ENCODE measurements at regions not wholly inside any gene's neighbourhood (a gene's known extent, or its start where the extent isn't known, plus 50 kb on each side); places are given as distances from the start of the nearest gene placed in this dataset.
A peak's percentile ranks its signal among the peaks of the same experiment; 100 is the strongest.

GRCh38 chr13:73929287-73929932 is 204.8 kb downstream of the KLF12 start:
- DNase-seq (ENCODE audit: low read depth): no peak
- no peak for TF ChIP-seq CTCF (IDR thresholded peaks at IDR 0.05; ENCODE audit: low read length, missing control alignments)
- H3K4me3 ChIP-seq (replicated peaks; ENCODE audit: low read depth, low read length): no peak overlapping the region

GRCh38 chr13:73924607-73925006 is 209.6 kb downstream of the KLF12 start:
- H3K4me3 ChIP-seq (replicated peaks; ENCODE audit: low read depth, low read length): no peak overlapping the region
- no peak for DNase-seq (ENCODE audit: low read depth)
- no peak for TF ChIP-seq CTCF (IDR thresholded peaks at IDR 0.05; ENCODE audit: low read length, missing control alignments)

- no peak for TF ChIP-seq CTCF (IDR thresholded peaks at IDR 0.05; ENCODE audit: low read length, missing control alignments)
- no peak overlapping the region for H3K4me3 ChIP-seq (replicated peaks; ENCODE audit: low read depth, low read length)
- DNase-seq (ENCODE audit: low read depth): peak; percentile 46
Measured at GRCh38 chr13:73922493-73923393, 211.5 kb downstream of the KLF12 start.

- no peak for DNase-seq (ENCODE audit: low read depth)
- H3K4me3 ChIP-seq (replicated peaks; ENCODE audit: low read depth, low read length): no peak overlapping the region
- no peak for TF ChIP-seq CTCF (IDR thresholded peaks at IDR 0.05; ENCODE audit: low read length, missing control alignments)
Measured at GRCh38 chr13:73918691-73919090, 215.5 kb downstream of the KLF12 start.

GRCh38 chr13:73913751-73914518 is 220.3 kb downstream of the KLF12 start:
- peak; percentile 16 for DNase-seq (ENCODE audit: low read depth)
- no peak for TF ChIP-seq CTCF (IDR thresholded peaks at IDR 0.05; ENCODE audit: low read length, missing control alignments)
- no peak overlapping the region for H3K4me3 ChIP-seq (replicated peaks; ENCODE audit: low read depth, low read length)

- H3K4me3 ChIP-seq (replicated peaks; ENCODE audit: low read depth, low read length): peak overlapping the region; percentile 7
- peak; percentile 46 for DNase-seq (ENCODE audit: low read depth)
- no peak for TF ChIP-seq CTCF (IDR thresholded peaks at IDR 0.05; ENCODE audit: low read length, missing control alignments)
Measured at GRCh38 chr13:73913079-73913740, 221.0 kb downstream of the KLF12 start.

Data from fibroblast of pulmonary artery (primary cell).